Kidney (tissue), 13 donors: ENCODE measurements at regions not wholly inside any gene's neighbourhood (a gene's known extent, or its start where the extent isn't known, plus 50 kb on each side); places are given as distances from the start of the nearest gene placed in this dataset.

Experiments
- DNase-seq, 5 donors: peaks; one replicate each; pipeline ENCODE4 v3.0.0-alpha.2; 2013 to 2020
- FAIRE-seq: peaks from 2 replicates; lab custom pipeline; 2012; peaks lifted over from hg19 to GRCh38; lab: Jason Lieb, UNC
- H3K27ac ChIP-seq, 2 donors: one replicate each; pipeline ENCODE4 v1.7.0; 2013; ENCODE audit warnings: low read depth in 2 of 2, low read length in 2 of 2, inconsistent platforms in 1 of 2
- H3K27me3 ChIP-seq: one replicate; pipeline ENCODE4 v1.7.1; 2013; ENCODE audit warnings: low read length, inconsistent platforms; ENCODE audit not compliant: control insufficient read depth, insufficient read depth
- H3K36me3 ChIP-seq, 3 donors: one replicate each; pipeline versions ENCODE4 v1.7.0 to v1.7.1; 2013; ENCODE audit warnings: low read length in 3 of 3, control low read depth in 1 of 3, inconsistent platforms in 1 of 3; ENCODE audit not compliant: insufficient read depth in 3 of 3, control insufficient read depth in 2 of 3
- H3K4me1 ChIP-seq, 3 donors: one replicate each; pipeline versions ENCODE4 v1.7.0 to v1.7.1; 2013; ENCODE audit warnings: low read length in 3 of 3, inconsistent platforms in 1 of 3, low read depth in 1 of 3; ENCODE audit not compliant: control insufficient read depth in 2 of 3, insufficient read depth in 2 of 3
- H3K4me3 ChIP-seq, 3 donors: one replicate each; pipeline versions ENCODE4 v1.7.0 to v1.8.1; 2013; ENCODE audit warnings: low read length in 3 of 3, control low read depth in 1 of 3, inconsistent platforms in 1 of 3
- H3K9ac ChIP-seq, 3 donors: one replicate each; pipeline versions ENCODE4 v1.7.0 to v1.7.1; 2013; ENCODE audit warnings: low read length in 3 of 3, control low read depth in 1 of 3, inconsistent platforms in 1 of 3
- H3K9me3 ChIP-seq, 3 donors: one replicate each; pipeline versions ENCODE4 v1.7.0 to v1.7.1; 2013; ENCODE audit warnings: low read length in 3 of 3, control low read depth in 1 of 3, inconsistent platforms in 1 of 3; ENCODE audit not compliant: control insufficient read depth in 2 of 3, insufficient read depth in 1 of 3
- CTCF ChIP-seq: IDR thresholded peaks from 3 replicates; pipeline ENCODE4 v1.5.1; 2012; ENCODE audit warnings: mild to moderate bottlenecking, moderate library complexity, borderline replicate concordance; ENCODE audit not compliant: insufficient read depth; ENCODE audit errors: extremely low read depth
- intact Hi-C: fragments of 100-400 bp; cut with DNase I; formaldehyde crosslinking; loops from one replicate; pipeline ENCODE4 v1.11.1; 2022
- donor health status: control.
- donor health status: control.
- donor health status: control.
- donor health status: control.
- donor health status: control.
- donor health status: DM: yes; HTN: yes; CAD: no.
- donor health status: Normal renal cell carcinoma (clear cell type).

DNA sequence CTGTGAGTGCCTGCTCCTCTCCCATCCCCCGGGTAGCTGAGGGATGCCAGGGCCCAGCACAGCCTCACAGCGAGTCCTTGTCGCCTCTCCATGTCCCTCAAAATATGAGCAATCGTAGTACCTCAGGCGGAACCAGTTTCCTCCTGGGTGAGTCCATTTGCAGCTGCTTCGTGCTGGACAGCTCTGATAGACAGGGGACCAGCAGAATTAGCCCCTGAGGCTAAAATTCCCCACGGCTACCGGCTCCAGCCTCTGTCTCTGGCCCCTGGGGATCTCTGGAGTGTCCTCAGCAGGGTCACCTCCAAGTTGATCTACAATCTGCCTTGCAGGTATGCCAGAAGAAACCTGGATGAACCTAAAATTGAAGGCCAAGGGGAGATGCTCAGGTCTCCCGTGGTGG is 115.8 kb upstream of the FBXL7 start:
- TF ChIP-seq CTCF, result no peak
- intact Hi-C loops, result no loop called here
- no peak for FAIRE-seq

GRCh38 chr5:15383469-15383868 is 116.5 kb upstream of the FBXL7 start:
- intact Hi-C loops, result no loop called here
- Histone ChIP-seq H3K9me3 (no peaks in the 10 kb centered on the region), H3K27ac (no peak overlapping the region), H3K36me3 (no peaks in the 10 kb centered on the region), H3K9ac (no peak overlapping the region), H3K4me1 (no peaks in the 10 kb centered on the region), H3K4me3 (no peak overlapping the region), H3K27me3 (no peaks in the 10 kb centered on the region)
- TF ChIP-seq CTCF, result no peak
- FAIRE-seq, result no peak
- peak in 1 of 5 donors; percentile 29 for DNase-seq

More for the DNA sequence above, 115.8 kb upstream of the FBXL7 start:
- Histone ChIP-seq H3K27me3 (no peaks in the 10 kb centered on the region), H3K9me3 (peaks cover 0 to 2% (median 0%) of the 10 kb centered on the region in 3 donors), H3K36me3 (no peaks in the 10 kb centered on the region), H3K4me1 (no peaks in the 10 kb centered on the region), H3K9ac (no peak overlapping the region), H3K4me3 (no peak overlapping the region), H3K27ac (no peak overlapping the region)
- DNase-seq, result no peak

- Histone ChIP-seq H3K27ac (no peak overlapping the region), H3K4me1 (no peaks in the 10 kb centered on the region), H3K27me3 (no peaks in the 10 kb centered on the region), H3K36me3 (no peaks in the 10 kb centered on the region), H3K9me3 (no peaks in the 10 kb centered on the region), H3K4me3 (no peak overlapping the region), H3K9ac (no peak overlapping the region)
- no peak for TF ChIP-seq CTCF
- intact Hi-C loops, result no loop called here
- DNase-seq (peak in 1 of 5 donors; percentile 7), FAIRE-seq (no peak)
These were observed 117.0 kb upstream of the FBXL7 start for GRCh38 chr5:15383021-15383420.

GRCh38 chr5:15377573-15378340 is 122.2 kb upstream of the FBXL7 start:
- H3K9me3 ChIP-seq, result no peaks in the 10 kb centered on the region
- no peaks in the 10 kb centered on the region for H3K36me3 ChIP-seq
- H3K4me3 ChIP-seq, result no peak overlapping the region
- no peak for TF ChIP-seq CTCF
- no peaks in the 10 kb centered on the region for H3K27me3 ChIP-seq
- H3K4me1 ChIP-seq, result no peaks in the 10 kb centered on the region
- no peak for FAIRE-seq
- DNase-seq, result no peak
- H3K9ac ChIP-seq, result no peak overlapping the region
- intact Hi-C loops, result no loop called here
- no peak overlapping the region for H3K27ac ChIP-seq
